GM18907 (cell line): ENCODE measurements at regions not wholly inside any gene's neighbourhood (a gene's known extent, or its start where the extent isn't known, plus 50 kb on each side); places are given as distances from the start of the nearest gene placed in this dataset.

Experiments used
- ATAC-seq: cut with Tn5 transposase; IDR thresholded peaks from one replicate; pipeline ENCODE4 v1.9.1; 2021; ENCODE audit warnings: mild to moderate bottlenecking, moderate library complexity; ENCODE audit not compliant: unreplicated experiment

DNA sequence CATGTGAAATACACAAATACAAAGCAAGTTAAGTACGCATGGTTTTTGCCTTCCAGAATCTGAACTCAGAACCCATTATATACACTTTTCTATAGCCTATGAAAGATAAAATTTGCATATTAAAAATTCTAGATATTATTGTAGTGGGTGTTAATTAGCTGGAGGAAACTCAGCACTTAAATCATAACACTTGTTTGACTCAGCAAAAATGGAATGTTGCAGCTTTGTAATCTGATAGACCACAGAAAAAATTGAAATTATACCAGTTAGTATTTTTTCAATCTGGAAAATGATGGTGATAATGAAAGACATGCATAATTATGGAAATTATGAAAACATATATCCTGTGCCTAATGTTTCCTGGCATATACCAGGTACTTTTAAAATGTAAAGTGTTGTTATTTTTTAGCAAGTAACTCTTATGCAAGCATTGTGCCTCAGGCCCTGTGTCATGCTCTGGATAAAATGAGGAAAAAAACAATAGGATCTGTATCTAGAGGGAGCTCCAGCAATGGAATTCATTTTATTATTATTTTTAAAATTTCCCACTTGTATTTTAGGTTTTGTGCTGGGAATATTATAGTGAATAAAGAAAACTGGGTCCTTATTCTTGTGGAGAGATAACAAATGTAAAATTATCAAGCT lies 490.4 kb upstream of the SEMA3A start:
- ATAC-seq, result no peak

DNA sequence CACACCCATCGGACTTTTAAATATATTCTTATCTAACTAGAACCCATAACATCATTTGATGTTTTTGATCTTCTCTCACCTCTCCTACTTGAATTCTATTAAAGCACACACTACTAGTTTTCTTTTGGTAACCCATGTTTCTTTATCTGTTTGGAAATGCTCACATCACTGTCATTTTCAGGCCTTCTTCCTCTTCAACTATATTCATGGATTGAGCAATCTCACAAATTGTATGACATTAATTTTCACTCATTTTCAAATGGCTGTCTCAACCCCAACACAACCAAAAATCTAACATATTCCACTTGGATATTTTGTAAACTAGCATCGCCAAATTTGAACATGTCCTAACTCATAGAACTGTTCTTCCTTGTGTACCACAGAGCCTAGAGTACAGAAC lies 488.0 kb upstream of the SEMA3A start:
- no peak for ATAC-seq

DNA sequence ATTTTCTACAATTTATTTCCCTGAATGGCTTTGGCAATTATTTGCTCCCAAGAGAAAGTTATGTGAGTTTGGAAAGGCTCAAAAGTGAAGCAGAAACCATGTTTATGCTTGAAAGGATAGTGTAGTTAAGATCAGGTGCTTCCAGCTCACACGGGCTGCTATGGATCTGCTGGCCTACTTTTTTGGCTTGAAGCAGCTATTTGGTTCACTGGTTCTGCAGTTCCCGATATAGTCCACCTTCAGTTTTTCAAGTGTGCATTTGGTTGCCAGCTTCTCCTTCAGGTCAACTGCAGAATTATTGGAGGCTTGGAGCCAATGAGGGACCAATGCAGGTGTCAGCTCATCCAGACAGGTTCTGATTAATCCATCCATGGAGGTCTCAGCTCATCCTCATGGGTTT lies 484.3 kb upstream of the SEMA3A start:
- no peak for ATAC-seq

DNA sequence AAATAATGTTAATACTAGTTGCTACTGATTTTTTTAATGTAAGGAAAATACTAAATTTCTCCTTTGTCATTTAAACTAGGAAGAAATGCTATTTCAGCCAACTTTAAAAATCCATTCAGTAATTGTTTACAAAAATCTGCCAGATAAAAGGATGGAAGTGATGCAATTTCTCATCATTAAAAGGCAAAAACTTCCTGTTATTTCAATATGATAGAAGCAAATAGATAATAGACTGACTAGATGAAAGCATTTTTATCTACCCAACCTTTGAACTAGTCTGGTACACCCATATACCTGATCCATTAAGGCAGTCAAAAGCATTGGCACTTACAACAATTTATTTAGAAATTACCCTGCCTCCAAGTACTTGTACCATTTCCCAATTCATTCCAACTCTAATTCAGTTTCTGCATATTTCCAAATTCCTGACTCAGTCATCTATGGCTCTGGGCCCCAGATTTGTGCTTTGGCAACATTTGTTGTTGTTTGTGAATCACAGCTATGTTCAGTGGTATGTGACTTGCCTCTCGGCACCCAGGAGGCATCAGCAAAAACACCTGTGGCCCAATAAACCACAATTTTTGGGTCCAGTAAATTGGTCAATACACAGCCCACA lies 482.6 kb upstream of the SEMA3A start:
- ATAC-seq, result no peak

DNA sequence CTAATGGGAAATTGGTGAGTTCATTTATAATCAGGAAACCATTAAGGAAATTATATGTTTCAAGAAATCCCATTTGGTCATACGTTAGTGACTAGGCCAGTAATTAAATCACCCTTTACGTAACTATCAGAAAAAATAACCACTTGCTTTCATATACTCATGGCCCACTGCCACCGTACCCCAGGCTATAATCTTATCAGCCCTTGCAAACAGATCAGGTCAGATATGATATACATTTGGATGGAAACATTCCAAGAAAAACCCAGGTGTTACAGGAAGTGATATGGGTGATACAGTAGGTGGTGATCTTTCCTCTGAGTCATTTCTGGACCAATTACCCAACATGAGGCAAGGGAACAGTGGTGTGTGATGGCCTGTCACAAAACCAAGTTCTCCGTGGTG lies 481.0 kb upstream of the SEMA3A start:
- ATAC-seq, result no peak

DNA sequence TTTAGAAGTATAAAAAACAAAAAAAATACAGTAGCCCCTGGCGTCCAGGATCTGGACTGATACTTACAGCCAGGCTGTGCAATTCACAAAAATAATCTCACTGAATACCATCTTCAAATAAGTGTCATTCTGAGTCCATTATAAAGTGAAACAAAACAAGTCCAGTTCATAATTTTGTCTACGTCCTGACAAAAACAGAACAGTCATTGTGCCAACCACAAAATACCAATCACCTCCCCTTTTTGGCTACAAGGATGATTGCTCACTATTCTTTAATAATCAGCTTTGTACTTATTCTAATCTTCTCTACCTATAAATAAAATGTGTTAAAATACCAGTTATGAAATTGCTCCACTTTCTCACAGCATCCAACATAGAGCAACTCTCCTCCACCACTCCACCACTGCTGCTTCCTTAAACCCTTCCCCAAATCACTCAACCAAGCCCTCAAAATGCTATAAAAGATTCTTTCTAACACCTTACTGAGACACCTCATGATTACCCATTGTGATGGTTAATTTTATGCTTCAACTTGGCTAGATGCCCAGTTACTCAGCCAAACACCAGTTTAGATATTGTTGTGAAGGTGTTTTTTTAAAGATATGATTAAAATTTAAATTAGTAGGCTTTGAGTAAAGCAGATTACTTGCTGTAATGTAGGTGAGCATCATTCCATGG lies 479.8 kb upstream of the SEMA3A start:
- no peak for ATAC-seq

DNA sequence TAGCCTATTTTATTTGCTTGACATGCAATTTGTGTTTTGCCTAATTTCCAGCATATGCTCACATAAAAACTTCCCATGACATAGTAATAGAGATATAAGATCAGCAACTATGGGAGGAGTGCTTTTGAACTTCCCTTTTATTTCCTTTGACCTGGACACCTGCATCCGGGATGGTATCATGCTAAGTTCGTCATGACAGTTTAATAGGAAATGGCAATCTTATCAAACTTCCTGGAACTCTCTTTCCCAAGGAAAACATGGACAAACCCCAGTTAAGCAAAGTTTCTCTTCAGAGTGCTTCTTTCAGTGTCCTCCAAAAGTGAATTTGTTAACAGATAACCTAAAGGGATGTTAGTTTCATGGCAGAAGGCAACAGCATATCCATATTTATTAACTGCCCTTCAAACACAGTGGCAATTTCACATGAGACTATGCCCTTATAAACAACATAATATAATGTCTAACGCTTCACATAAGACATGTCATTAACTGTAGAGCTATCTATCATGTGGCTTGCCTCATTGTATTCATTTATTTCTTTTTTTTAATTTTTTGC lies 474.7 kb upstream of the SEMA3A start:
- no peak for ATAC-seq

DNA sequence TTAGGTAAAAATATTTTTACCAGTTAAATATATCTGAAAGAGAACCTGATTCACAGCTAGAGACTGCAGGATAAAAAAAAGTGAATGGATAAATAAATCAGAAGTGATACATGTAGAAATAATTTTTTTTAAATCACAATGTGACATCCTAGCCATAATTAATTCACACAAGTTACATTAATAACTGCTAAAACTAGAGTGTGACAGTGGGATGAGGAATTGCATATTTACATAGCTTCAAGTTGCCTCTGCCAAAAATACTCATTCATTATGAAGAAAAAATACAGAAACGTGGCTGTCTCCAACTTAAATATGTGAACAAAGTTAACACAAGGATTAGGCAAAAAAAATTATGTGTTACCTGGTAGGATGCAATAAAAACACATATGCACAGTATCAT lies 473.5 kb upstream of the SEMA3A start:
- ATAC-seq, result no peak

DNA sequence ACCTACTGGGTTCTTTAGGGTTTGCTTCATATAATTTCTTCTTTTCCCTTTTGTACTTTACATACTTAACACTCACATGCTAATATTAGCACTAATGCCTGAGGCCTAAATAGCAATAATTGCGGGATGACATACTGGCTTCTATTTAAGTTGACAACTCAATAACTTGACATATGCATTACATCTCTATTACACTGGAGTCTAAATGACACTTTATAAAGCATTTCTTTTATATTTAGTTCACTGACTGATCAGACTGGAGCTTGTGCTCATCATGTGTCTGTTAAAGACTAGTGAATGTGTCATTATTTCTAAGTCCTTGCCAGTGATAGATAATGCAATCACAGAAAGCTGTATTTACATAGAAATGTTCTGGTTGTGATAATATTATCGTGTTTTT lies 472.1 kb upstream of the SEMA3A start:
- ATAC-seq, result no peak

DNA sequence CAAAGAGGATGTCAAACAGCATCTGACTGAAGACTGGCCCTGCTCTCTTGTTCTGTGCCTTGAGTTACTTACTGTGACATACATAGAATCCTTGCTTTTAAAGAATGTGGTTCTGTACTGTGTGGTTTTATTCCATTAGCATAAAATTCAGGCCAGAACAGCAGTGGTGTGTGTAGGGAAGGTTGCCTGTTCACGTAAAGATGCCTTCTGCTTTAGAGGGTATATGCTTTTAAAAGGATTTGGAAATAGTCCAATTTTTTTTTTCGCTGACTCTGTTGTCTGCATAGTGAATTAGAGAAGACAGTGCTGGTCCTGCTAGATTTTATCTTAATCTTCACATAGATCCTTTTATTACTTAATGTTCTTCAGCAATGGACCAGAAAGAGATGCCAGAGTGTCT lies 470.8 kb upstream of the SEMA3A start:
- ATAC-seq, result no peak

DNA sequence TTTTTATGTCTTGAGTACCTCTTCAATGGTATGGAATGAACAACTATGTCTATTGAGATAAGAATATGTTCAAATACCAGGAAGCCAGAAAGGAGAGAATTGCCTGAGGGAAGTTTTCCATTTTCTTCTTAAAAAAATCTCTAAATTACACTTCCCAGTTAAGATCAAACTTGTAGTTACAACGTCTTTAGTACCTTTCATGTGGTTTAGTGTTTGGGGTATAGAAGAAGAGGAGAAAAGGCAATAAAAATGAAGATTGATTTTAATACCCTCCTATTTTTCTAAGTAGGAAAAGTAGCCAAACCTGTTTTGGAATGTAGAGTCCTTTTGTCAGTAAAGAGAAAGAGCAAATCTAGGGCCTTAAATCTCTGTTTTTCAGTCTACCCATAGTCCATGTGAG lies 470.0 kb upstream of the SEMA3A start:
- no peak for ATAC-seq

DNA sequence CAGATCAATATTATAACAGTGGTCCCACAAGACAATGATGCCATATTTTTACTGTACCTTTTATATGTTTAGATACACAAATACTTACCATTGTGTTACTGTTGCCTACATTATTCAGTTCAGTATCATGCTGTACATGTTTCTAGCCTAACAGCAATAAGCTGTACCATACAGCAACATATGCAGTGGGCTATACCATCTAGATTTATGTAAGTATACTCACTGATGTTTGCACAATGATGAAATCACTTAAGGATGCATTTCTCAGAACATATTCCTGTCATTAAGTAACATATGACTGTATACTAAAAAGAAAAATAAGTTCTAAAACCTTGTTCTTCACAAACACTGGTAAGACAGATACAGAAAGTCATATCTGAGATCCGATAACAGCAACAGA lies 468.6 kb upstream of the SEMA3A start:
- no peak for ATAC-seq

DNA sequence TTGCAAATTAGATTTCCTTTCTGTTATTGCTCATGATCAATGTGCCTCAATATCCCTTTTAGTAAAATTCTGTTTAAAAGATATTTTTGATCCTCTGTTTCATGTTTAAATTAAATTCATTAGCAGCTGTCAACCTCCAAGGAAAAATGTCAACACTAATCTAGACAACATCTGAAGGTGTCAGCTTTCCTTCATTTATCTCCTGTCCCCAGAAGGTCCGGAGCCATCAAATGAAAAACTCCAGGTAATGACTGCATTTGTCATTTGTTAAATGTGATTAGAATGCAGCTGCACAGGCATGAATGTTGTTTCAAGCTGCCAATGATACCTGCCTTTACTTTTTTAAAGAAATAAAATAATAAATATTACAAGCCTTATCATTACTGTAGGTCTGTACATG lies 463.7 kb upstream of the SEMA3A start:
- no peak for ATAC-seq

DNA sequence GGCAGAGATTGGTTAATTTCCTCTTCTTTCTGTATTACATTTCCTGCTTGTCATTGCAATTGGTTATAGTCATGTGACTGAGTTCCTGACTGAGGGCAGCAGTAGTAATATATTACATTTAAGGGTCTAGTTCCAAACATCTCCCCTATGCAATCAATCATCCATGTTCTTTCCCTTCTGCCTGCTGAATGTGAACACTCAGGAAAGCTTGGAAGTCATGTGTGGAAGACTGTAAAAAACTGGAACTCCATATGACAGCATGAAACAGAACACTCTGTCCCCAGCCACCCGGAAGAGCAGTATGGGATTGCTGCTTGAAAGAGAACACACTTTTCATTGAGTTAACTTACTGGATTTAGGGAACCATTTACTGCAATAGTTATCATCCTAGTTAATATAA lies 459.7 kb upstream of the SEMA3A start:
- ATAC-seq, result no peak

DNA sequence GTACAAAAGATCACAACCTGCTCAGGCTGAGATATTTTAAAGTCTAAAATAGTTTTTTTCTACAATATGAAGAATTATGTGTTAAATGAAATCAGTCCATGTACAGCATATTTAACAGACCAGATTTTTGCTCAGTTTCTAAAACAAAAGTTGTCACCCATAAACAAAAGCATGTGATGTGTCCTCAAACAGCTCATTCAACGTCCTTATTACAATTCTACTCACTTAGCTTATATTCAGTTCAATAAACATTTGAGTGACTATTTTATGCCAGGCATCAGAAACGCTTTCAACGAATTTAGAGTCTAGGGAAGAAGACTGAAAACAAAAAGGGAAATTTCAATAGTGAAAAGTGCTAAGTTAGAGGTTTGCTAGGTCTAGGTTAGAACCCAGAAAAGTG lies 457.3 kb upstream of the SEMA3A start:
- no peak for ATAC-seq

DNA sequence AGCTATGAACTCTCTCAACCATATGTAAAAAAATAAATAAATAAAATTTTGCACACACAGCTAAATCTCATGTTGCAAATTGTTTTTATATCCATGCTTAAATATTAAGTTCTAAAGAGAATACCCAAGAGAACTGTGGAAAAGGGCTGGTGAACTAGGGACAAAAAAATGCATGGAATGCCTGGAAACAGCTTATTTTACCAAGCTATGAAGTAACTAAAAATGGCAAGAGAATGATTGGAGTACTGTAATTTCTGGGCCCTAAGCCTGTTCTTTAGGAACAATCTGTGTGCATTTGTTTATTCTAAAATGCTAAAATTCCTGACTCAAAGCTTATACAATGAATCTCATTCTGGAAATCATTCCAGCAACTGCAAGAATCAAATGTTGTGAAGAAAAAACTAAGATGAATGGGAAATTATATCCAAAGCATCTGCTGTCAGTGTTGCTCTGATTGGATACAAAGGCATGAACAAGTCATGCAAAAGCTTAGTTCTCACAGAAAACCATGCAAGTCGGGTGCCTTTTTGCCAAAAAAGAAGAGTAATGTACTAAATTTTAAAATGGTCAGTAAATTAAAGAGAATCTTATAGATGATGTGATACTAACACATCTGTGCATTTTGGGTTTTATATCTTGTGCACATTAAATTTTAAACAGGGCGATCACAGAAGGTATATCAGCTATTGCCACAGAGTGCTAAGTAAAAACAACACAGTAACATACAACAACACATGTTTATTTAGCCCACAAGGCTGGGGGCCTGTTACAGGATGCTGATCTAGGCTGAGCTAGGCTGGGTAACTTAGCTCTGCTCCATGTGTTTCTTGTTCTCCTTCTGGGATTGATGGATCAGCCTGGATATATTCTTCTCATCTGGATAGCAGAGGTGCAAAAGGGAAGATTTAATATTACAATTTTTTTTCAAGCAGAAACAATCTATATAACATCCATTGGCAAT lies 453.5 kb upstream of the SEMA3A start:
- no peak for ATAC-seq

DNA sequence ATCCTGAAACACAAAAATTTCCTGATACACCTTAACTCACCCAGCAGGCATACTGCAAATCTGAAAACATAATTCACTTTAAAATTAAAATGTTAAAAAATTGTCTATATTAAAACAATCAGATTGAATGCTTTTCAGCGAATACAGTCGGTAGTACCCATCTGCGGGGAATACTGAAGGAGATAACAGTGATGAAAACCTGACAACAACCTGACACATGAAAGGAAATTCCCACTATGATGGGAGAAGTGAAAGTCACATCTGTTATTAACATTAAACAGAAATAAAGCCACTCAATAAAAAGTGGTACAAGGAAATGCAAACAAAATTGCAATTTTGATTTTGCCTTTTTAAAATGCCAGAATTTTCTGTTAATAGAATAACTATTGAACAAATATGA lies 448.0 kb upstream of the SEMA3A start:
- no peak for ATAC-seq

DNA sequence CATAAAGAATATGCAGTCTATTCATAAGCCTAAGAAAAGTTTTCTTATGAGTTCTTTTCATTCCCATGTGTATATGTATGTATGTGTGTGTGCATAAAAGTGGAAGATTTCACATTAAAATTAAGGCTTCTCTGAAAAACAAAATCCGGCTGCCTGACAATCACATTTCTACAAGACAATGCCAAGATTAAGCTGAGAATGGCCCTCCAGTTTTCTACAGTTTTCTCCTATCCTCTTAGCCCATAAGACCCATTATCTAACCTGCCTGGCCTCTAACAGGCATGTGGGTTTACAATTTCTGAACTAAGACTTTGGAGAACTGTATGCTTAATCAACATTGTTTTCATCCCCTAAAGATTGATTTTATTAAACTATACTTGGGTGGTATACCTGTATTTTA lies 446.0 kb upstream of the SEMA3A start:
- ATAC-seq, result no peak

DNA sequence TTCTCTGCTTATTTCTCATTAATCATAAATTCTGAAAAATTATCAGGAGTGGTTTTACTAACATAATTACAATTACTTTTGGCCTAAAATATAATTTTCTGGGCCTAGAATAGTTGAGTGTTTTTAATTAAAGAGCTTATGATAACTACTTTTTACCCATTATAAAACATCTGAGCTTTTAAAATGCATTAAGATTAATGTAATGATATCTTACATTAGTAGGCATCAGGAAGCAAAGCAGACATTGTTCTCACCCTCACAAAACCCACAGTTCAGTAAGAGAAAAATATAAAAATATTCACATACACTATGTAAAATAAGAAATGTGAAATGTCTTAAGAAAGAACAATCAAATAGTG lies 443.7 kb upstream of the SEMA3A start:
- no peak for ATAC-seq

DNA sequence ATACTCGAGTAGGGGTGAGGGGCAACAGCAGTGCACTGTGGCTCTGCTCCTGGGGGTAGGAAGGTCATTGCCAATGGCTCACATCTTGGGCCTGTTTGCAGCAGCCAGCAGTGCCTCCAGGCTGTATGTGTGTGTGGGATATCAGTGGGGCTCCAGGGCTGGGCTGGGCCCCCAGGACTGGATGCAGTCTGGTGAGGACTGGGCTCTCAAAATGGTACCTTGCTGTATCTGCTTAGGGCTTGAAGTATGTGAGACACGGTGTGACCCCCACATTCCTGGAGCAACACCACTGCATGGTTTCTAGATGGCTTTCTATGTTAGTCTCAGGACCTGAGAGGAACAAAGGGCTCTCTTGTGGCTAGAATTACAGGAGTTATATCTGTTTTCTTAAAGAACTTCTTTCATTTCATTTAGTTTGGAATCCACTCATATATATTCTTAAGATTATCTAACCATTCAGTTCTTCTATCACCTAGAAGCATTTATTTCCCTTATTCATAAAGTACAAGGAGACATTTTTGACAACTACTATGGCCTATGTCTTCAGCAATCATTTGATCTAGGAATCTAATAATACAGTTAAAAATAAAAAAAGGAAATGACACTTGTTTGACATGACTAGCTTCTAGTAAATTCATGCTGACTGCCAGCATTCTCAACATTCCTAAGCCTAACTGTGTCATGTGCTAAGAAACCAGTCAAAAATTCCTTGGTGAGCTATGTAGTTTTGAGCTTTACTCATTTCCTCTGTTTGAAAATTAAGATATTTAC lies 443.2 kb upstream of the SEMA3A start:
- ATAC-seq, result no peak

DNA sequence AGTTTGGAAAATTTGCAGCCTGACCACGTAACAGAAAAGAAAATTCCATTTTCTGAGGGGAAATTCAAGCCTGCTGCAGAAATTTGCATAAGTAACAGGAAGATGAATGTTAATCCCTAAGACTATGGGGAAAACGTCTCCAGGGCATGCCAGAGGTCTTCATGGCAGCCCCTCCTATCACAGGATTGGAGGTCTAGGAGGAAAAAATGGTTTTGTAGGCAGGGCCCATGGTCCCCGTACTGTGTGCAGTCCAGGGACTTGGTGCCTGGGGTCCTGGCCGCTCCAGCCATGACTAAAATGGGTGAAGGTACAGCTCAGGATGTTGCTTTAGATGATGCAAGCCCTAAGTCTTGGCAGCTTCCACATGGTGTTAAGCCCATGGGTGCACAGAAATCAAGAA lies 437.3 kb upstream of the SEMA3A start:
- no peak for ATAC-seq
